ENCODE measurements at regions not wholly inside any gene's neighbourhood (a gene's known extent, or its start where the extent isn't known, plus 50 kb on each side); places are given as distances from the start of the nearest gene placed in this dataset.

DNA sequence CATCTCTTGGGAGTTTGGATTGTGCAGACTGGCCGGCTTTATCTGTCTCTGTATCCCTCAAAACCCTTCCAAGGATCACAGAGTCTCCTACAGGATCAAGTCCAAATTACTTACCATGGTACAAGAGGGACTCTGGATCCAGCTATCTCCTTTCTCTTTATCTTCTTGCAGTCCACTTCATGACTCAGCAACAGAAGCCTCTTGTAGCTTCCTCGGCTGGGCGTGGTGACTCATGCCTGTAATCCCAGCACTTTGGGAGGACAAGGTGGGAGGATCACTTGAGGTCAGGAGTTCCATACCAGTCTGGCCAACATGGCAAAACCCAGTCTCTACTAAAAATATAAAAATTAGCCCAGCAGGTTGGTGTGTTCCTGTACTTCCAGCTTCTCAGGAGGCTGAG is 189.7 kb downstream of the BCAT1 start:
- Mint-ChIP-seq H3K9me3 (ENCODE audit: unreplicated experiment) (no peaks in the 10 kb centered on the region), H3K4me1 (ENCODE audit: low read depth, unreplicated experiment) (peaks cover 30% of the 10 kb centered on the region), H3K36me3 (ENCODE audit: low read depth, unreplicated experiment) (no peaks in the 10 kb centered on the region), H3K27ac (ENCODE audit: unreplicated experiment) (no peak overlapping the region), H3K27me3 (ENCODE audit: low read depth, unreplicated experiment) (no peaks in the 10 kb centered on the region), H3K4me3 (ENCODE audit: unreplicated experiment) (no peak overlapping the region)
- no peaks in the 10 kb centered on the region for H3K36me3 ChIP-seq (ENCODE audit: insufficient read depth, low read length)
- no peak for TF ChIP-seq EZH2 (IDR thresholded peaks at IDR 0.05; ENCODE audit: insufficient read depth, low read length)
- TF ChIP-seq, protein P1, sequence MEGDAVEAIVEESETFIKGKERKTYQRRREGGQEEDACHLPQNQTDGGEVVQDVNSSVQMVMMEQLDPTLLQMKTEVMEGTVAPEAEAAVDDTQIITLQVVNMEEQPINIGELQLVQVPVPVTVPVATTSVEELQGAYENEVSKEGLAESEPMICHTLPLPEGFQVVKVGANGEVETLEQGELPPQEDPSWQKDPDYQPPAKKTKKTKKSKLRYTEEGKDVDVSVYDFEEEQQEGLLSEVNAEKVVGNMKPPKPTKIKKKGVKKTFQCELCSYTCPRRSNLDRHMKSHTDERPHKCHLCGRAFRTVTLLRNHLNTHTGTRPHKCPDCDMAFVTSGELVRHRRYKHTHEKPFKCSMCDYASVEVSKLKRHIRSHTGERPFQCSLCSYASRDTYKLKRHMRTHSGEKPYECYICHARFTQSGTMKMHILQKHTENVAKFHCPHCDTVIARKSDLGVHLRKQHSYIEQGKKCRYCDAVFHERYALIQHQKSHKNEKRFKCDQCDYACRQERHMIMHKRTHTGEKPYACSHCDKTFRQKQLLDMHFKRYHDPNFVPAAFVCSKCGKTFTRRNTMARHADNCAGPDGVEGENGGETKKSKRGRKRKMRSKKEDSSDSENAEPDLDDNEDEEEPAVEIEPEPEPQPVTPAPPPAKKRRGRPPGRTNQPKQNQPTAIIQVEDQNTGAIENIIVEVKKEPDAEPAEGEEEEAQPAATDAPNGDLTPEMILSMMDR (IDR thresholded peaks at IDR 0.05; ENCODE audit: insufficient read depth, low read depth, low read length), result no peak
- H3K4me3 ChIP-seq (ENCODE audit: insufficient read depth, low read depth, low read length), result no peak overlapping the region
- no peak overlapping the region for H2AFZ ChIP-seq (ENCODE audit: low read depth, low read length)
- no peak overlapping the region for H3K4me2 ChIP-seq (ENCODE audit: low read length)
- H3K9me3 ChIP-seq (ENCODE audit: insufficient read depth, low read depth, low read length), result no peaks in the 10 kb centered on the region
- peaks cover 12% of the 10 kb centered on the region for H3K4me1 ChIP-seq (ENCODE audit: insufficient read depth, low read length)
- DNase-seq (ENCODE audit: low read depth), result peak; percentile 57
- FAIRE-seq, result no peak
- H4K20me1 ChIP-seq (ENCODE audit: insufficient read depth, low read length), result no peaks in the 10 kb centered on the region
- no peak overlapping the region for H3K9ac ChIP-seq (ENCODE audit: low read length)
- H3K27me3 ChIP-seq (ENCODE audit: insufficient read depth, low read length), result no peaks in the 10 kb centered on the region
- no peaks in the 10 kb centered on the region for H3K79me2 ChIP-seq (ENCODE audit: insufficient read depth, low read length)
- H3K27ac ChIP-seq (ENCODE audit: low read depth, low read length), result no peak overlapping the region

DNA sequence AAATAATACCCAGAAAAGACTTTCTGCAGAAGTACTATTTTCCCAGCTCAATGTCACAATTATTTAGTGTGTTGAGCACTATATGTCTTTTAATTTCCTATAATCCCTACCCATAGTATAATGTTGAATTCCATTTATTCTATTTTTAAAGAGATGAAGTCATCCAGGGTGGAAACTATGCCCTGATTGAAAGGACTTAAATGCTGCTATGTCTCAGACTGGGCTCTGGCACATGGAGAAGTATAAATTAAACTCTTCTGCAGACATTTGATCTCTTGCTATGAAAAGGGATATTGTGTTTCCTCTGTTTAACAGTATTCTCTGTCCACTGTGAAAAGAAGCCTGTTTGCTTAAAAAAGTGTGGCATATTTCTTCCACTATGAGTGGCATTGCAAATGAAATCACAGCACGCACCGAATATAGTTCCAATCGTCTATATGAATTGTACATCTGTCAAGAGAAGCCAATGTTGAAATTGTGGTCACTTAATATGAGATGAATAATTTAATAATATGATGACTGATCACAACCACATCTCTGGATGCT is 192.3 kb downstream of the BCAT1 start:
- no peak overlapping the region for H3K4me3 Mint-ChIP-seq (ENCODE audit: unreplicated experiment)
- Histone ChIP-seq H3K4me1 (ENCODE audit: insufficient read depth, low read length) (peaks cover 14% of the 10 kb centered on the region), H3K79me2 (ENCODE audit: insufficient read depth, low read length) (no peaks in the 10 kb centered on the region), H3K4me2 (ENCODE audit: low read length) (no peak overlapping the region), H3K36me3 (ENCODE audit: insufficient read depth, low read length) (no peaks in the 10 kb centered on the region), H3K9me3 (ENCODE audit: insufficient read depth, low read depth, low read length) (no peaks in the 10 kb centered on the region), H3K27me3 (ENCODE audit: insufficient read depth, low read length) (no peaks in the 10 kb centered on the region), H3K27ac (ENCODE audit: low read depth, low read length) (no peak overlapping the region), H3K9ac (ENCODE audit: low read length) (no peak overlapping the region), H4K20me1 (ENCODE audit: insufficient read depth, low read length) (no peaks in the 10 kb centered on the region), H2AFZ (ENCODE audit: low read depth, low read length) (no peak overlapping the region), H3K4me3 (ENCODE audit: insufficient read depth, low read depth, low read length) (no peak overlapping the region)
- no peaks in the 10 kb centered on the region for H3K27me3 Mint-ChIP-seq (ENCODE audit: low read depth, unreplicated experiment)
- DNase-seq (ENCODE audit: low read depth) (no peak), FAIRE-seq (no peak)
- no peaks in the 10 kb centered on the region for H3K36me3 Mint-ChIP-seq (ENCODE audit: low read depth, unreplicated experiment)
- H3K4me1 Mint-ChIP-seq (ENCODE audit: low read depth, unreplicated experiment), result peaks cover 44% of the 10 kb centered on the region
- TF ChIP-seq EZH2 (IDR thresholded peaks at IDR 0.05; ENCODE audit: insufficient read depth, low read length), result no peak
- TF ChIP-seq, protein P1 (IDR thresholded peaks at IDR 0.05; ENCODE audit: insufficient read depth, low read depth, low read length), result no peak
- no peak overlapping the region for H3K27ac Mint-ChIP-seq (ENCODE audit: unreplicated experiment)
- no peaks in the 10 kb centered on the region for H3K9me3 Mint-ChIP-seq (ENCODE audit: unreplicated experiment)
